ENCODE measurements at regions not wholly inside any gene's neighbourhood (a gene's known extent, or its start where the extent isn't known, plus 50 kb on each side); places are given as distances from the start of the nearest gene placed in this dataset.

DNA sequence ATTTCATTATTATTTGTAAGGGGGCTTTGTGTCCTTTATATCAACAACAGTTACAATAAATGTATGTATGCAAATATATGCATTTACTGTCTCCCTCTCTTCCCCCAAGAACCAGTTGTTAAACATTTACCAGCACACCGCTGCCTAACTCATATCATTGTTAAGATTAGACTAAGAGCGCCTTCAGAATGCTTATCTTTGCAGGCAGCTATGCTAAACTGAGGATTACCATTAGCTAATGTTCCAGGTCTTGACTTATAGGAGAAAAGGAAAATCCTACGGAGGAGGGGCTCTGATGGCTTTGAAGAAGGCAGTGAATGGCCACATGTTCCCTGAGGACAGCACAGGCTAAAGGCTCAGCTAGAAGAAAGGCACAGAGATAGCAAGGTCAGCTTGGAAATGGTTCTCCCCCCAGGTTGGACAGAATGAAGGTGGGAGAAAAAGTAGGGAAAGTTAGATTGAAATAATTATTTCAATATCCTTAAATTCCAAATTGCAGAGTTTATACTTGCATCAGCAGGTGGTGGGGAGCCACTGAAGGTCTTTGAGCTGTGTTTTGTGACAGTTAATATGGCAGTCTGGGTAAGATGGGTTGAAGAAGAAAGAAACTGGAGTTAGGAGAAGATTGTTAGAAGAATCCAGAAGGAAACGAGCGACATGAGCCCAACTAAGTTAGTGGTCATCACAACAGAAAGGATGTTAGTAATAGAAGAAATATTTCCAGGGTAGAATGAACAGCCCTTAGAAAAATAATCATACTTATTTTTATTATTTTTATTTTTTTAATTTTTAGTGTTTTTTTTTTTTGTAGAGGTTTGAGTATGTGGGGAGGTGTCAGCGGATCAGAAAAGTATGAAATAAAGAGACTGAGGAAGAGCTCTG lies 87.0 kb upstream of the MAF start:
- TF ChIP-seq, protein P1, sequence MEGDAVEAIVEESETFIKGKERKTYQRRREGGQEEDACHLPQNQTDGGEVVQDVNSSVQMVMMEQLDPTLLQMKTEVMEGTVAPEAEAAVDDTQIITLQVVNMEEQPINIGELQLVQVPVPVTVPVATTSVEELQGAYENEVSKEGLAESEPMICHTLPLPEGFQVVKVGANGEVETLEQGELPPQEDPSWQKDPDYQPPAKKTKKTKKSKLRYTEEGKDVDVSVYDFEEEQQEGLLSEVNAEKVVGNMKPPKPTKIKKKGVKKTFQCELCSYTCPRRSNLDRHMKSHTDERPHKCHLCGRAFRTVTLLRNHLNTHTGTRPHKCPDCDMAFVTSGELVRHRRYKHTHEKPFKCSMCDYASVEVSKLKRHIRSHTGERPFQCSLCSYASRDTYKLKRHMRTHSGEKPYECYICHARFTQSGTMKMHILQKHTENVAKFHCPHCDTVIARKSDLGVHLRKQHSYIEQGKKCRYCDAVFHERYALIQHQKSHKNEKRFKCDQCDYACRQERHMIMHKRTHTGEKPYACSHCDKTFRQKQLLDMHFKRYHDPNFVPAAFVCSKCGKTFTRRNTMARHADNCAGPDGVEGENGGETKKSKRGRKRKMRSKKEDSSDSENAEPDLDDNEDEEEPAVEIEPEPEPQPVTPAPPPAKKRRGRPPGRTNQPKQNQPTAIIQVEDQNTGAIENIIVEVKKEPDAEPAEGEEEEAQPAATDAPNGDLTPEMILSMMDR (IDR thresholded peaks at IDR 0.05; ENCODE audit: unreplicated experiment in 3 of 3): no peak
- Mint-ChIP-seq H3K27me3 (ENCODE audit: low read depth) (no peaks in the 10 kb centered on the region), H3K27ac (no peak overlapping the region), H3K4me3 (no peak overlapping the region), H3K36me3 (ENCODE audit: low read depth) (no peaks in the 10 kb centered on the region), H3K4me1 (peaks cover 6% of the 10 kb centered on the region), H3K9me3 (peaks cover 5% of the 10 kb centered on the region)

DNA sequence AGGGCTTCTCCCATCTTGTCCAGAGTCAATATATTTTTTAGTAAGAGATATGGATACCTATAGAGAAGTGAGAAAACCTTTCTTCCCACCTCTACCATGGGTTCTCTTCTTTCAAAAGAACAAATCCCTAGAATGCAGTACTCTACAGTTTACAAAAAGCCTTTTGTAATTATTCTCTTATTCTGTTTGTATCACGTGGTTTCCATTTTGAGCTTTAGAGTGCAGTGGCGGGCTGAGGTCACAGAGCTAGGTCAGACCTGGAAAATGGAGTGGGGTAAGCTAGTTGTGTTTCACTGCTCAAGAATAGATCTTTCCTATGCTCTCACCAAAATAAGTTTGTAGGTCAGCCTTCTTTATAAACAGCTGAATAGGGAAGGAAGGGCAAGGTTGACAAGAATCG lies 85.3 kb upstream of the MAF start:
- TF ChIP-seq, protein P1 (IDR thresholded peaks at IDR 0.05; ENCODE audit: unreplicated experiment in 3 of 3): no peak
- no peaks in the 10 kb centered on the region for H3K27me3 Mint-ChIP-seq (ENCODE audit: low read depth)
- no peak overlapping the region for H3K4me3 Mint-ChIP-seq
- H3K27ac Mint-ChIP-seq: no peak overlapping the region
- H3K36me3 Mint-ChIP-seq (ENCODE audit: low read depth): no peaks in the 10 kb centered on the region
- peaks cover under 1% of the 10 kb centered on the region for H3K4me1 Mint-ChIP-seq
- peaks cover 2% of the 10 kb centered on the region for H3K9me3 Mint-ChIP-seq

DNA sequence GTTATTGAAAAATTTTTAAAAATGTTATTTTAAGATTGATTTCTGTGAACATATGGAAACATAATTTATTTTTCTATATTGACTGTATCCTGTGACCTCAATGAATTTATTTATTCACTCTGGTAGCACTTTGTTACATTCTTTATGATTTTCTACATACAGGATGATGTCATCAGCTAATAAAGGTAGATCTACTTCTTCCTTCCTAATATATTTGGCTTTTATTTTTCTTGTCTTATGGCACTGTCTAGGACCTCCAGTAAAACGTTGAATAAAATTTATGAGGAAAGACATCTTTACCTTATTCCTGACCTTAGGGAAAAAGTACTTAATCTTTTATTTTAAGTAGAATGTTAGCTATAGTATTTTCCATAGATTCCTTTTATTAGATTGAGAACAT lies 78.8 kb upstream of the MAF start:
- Mint-ChIP-seq H3K4me3 (no peak overlapping the region), H3K27me3 (ENCODE audit: low read depth) (no peaks in the 10 kb centered on the region), H3K4me1 (no peaks in the 10 kb centered on the region), H3K9me3 (no peaks in the 10 kb centered on the region), H3K36me3 (ENCODE audit: low read depth) (no peaks in the 10 kb centered on the region), H3K27ac (no peak overlapping the region)
- TF ChIP-seq, protein P1 (IDR thresholded peaks at IDR 0.05; ENCODE audit: unreplicated experiment in 3 of 3): no peak

DNA sequence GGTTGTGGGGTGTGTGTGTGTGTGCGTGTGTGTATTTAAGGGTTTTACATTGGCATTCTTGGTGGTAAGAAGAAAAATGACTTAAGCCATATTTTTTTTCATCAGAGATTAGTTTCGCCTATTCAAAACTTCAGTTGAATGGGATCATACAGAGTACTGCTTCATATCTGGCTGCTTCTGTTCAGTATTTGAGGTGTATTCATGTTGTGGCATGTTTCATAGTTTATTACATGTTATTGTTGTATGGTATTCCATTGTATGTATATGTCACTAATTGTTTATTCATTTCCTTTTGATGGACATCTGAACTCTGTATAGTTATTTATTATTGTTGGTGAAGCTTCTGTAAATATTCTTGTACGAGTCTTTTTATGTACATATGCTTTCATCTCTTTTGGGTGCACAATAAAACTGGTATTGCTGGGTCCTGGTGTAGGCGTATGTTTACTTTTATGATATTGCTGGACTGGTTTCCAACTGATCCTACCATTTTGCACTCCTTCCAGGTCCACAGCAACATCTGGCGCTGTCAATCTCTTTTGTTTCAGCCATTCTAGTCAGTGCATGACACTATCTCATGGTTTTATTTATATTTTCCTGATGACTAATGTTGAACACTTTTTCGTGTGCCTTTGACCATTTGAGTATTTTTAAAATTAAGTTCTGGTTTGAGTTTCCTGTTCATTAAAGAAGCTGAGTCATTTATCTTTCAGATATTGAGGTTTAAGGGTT lies 77.4 kb upstream of the MAF start:
- Mint-ChIP-seq H3K9me3 (no peaks in the 10 kb centered on the region), H3K36me3 (ENCODE audit: low read depth) (no peaks in the 10 kb centered on the region)

DNA sequence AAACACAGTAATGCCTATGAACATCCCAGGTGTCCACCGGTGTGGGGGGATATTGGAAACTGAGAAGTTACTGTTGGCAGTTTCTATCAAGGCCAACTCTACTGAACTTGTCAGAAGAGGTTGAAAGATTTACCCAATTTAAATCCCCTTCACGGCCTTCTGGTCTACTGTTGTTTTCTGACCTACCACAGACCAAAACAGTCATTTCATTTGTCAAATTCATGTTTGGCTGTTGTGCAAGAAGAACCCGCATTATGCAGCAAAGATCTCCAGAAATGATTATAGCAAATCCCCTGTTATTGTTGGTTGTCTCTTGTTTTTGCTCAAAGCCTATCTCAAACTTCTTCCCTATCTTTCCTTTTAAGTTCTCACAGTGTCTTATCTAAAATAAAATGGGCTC lies 73.1 kb upstream of the MAF start:
- H3K36me3 Mint-ChIP-seq (ENCODE audit: low read depth): no peaks in the 10 kb centered on the region

More for the DNA sequence above, 77.4 kb upstream of the MAF start:
- Mint-ChIP-seq H3K4me3 (no peak overlapping the region), H3K27me3 (ENCODE audit: low read depth) (no peaks in the 10 kb centered on the region), H3K27ac (no peak overlapping the region), H3K4me1 (peaks cover 11% of the 10 kb centered on the region)
- TF ChIP-seq, protein P1 (IDR thresholded peaks at IDR 0.05; ENCODE audit: unreplicated experiment in 3 of 3): no peak

More for the DNA sequence above, 73.1 kb upstream of the MAF start:
- TF ChIP-seq, protein P1 (IDR thresholded peaks at IDR 0.05; ENCODE audit: unreplicated experiment in 3 of 3): no peak
- Mint-ChIP-seq H3K27me3 (ENCODE audit: low read depth) (no peaks in the 10 kb centered on the region), H3K9me3 (peaks cover 12% of the 10 kb centered on the region), H3K4me1 (peaks cover 11% of the 10 kb centered on the region), H3K4me3 (no peak overlapping the region), H3K27ac (no peak overlapping the region)

Measured in nephron (organoid).